Neural progenitor cell (in vitro differentiated cells): ENCODE measurements at regions not wholly inside any gene's neighbourhood (a gene's known extent, or its start where the extent isn't known, plus 50 kb on each side); places are given as distances from the start of the nearest gene placed in this dataset.

ENCODE experiments used
- DNase-seq: peaks from one replicate; pipeline ENCODE4 v3.0.0-alpha.2; 2016; ENCODE audit warnings: low spot score
- H2AFZ ChIP-seq: fragments of 200-600 bp; sonication (generic); replicated peaks from 2 replicates; pipeline ENCODE4 v1.6.1; 2016; ENCODE audit warnings: antibody characterized with exemption
- H3F3A ChIP-seq: fragments of 200-600 bp; sonication (generic); 2 replicates; pipeline ENCODE4 v1.6.1; 2016; ENCODE audit warnings: antibody characterized with exemption, low read depth
- H3K27ac ChIP-seq: fragments of 200-600 bp; sonication (generic); 2 replicates; pipeline ENCODE4 v1.5.1; 2016; ENCODE audit warnings: mild to moderate bottlenecking
- H3K27me3 ChIP-seq: fragments of 200-600 bp; sonication (generic); 2 replicates; pipeline ENCODE4 v1.6.1; 2016; ENCODE audit warnings: mild to moderate bottlenecking, moderate library complexity
- H3K36me3 ChIP-seq: fragments of 200-600 bp; sonication (generic); 2 replicates; pipeline ENCODE4 v1.5.1; 2016
- H3K4me1 ChIP-seq: fragments of 200-600 bp; sonication (generic); 2 replicates; pipeline ENCODE4 v1.6.1; 2016; ENCODE audit warnings: mixed run types
- H3K4me2 ChIP-seq: fragments of 200-600 bp; sonication (generic); 2 replicates; pipeline ENCODE4 v1.6.1; 2016
- H3K4me3 ChIP-seq: fragments of 200-600 bp; sonication (generic); 2 replicates; pipeline ENCODE4 v1.5.1; 2016
- H3K79me2 ChIP-seq: fragments of 200-600 bp; sonication (generic); 2 replicates; pipeline ENCODE4 v1.6.1; 2016; ENCODE audit warnings: low read depth
- H3K9ac ChIP-seq: fragments of 200-600 bp; sonication (generic); 2 replicates; pipeline ENCODE4 v1.6.1; 2016
- H3K9me3 ChIP-seq: fragments of 200-600 bp; sonication (generic); 2 replicates; pipeline ENCODE4 v1.5.1; 2016; ENCODE audit warnings: low read depth
- H4K20me1 ChIP-seq: fragments of 200-600 bp; sonication (generic); 2 replicates; pipeline ENCODE4 v1.6.1; 2016; ENCODE audit warnings: low read depth
- H3K27ac Mint-ChIP-seq: 3 replicates; pipeline ENCODE4 v1.8.0; 2021; ENCODE audit warnings: mixed read lengths
- H3K27me3 Mint-ChIP-seq: 2 replicates; pipeline ENCODE4 v1.8.0; 2022; ENCODE audit warnings: low read depth, mild to moderate bottlenecking, inconsistent platforms, moderate library complexity, mixed read lengths; ENCODE audit not compliant: insufficient read depth
- H3K36me3 Mint-ChIP-seq: 3 replicates; pipeline ENCODE4 v1.8.0; 2021; ENCODE audit warnings: mixed read lengths
- H3K4me1 Mint-ChIP-seq: 3 replicates; pipeline ENCODE4 v1.8.0; 2021; ENCODE audit warnings: mixed read lengths
- H3K4me3 Mint-ChIP-seq: 3 replicates; pipeline ENCODE4 v1.8.0; 2021; ENCODE audit warnings: mild to moderate bottlenecking, moderate library complexity, mixed read lengths
- H3K9me3 Mint-ChIP-seq: 3 replicates; pipeline ENCODE4 v1.8.0; 2020; ENCODE audit warnings: mixed read lengths
- EZH2 ChIP-seq: fragments of 200-600 bp; sonication (generic); IDR thresholded peaks from 2 replicates; pipeline ENCODE4 v1.6.1; 2017; ENCODE audit warnings: antibody characterized with exemption, mild to moderate bottlenecking, moderate library complexity
- EZH2phosphoT487 ChIP-seq: fragments of 200-600 bp; sonication (generic); IDR thresholded peaks from 2 replicates; pipeline ENCODE4 v1.6.1; 2017; ENCODE audit warnings: antibody characterized with exemption
- TF ChIP-seq, protein P1 (sequence below): fragments of 200-600 bp; sonication (generic); IDR thresholded peaks from 2 replicates; pipeline ENCODE4 v1.5.1; 2017; ENCODE audit warnings: antibody characterized with exemption, mild to moderate bottlenecking

DNA sequence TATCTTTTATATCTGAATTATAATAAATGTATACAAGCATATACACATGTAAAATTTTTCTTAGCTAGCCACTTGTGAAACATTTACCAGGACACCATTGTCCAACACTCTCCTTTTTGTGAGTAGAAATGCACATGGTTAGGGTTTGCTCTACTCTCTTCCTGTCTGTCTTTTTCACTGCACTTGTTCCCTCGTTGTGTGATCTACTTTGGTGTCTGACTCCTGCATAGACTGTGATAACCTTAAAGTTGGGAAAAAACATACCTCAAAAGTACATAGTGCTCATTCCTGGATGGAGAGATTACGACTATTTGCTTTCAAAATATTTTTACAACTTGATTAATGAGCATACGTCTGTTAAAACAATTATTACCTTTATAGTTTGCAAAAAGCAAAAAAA, 294.1 kb upstream of the FLRT2 start:
- H3K27me3 ChIP-seq = no peaks in the 10 kb centered on the region
- no peak overlapping the region for H3K9ac ChIP-seq
- no peak for DNase-seq
- no peak overlapping the region for H2AFZ ChIP-seq
- Mint-ChIP-seq H3K27ac (no peak overlapping the region), H3K4me1 (peaks cover 5% of the 10 kb centered on the region), H3K4me3 (no peak overlapping the region), H3K36me3 (no peaks in the 10 kb centered on the region), H3K27me3 (no peaks in the 10 kb centered on the region), H3K9me3 (no peaks in the 10 kb centered on the region)
- no peak overlapping the region for H3K27ac ChIP-seq
- no peaks in the 10 kb centered on the region for H3K9me3 ChIP-seq
- no peaks in the 10 kb centered on the region for H3K79me2 ChIP-seq
- H3K36me3 ChIP-seq = no peaks in the 10 kb centered on the region
- H4K20me1 ChIP-seq = no peaks in the 10 kb centered on the region
- H3K4me3 ChIP-seq = no peak overlapping the region
- no peak overlapping the region for H3K4me2 ChIP-seq
- H3K4me1 ChIP-seq = peaks cover 2% of the 10 kb centered on the region
- TF ChIP-seq EZH2 (no peak), EZH2phosphoT487 (no peak)
- TF ChIP-seq, protein P1, sequence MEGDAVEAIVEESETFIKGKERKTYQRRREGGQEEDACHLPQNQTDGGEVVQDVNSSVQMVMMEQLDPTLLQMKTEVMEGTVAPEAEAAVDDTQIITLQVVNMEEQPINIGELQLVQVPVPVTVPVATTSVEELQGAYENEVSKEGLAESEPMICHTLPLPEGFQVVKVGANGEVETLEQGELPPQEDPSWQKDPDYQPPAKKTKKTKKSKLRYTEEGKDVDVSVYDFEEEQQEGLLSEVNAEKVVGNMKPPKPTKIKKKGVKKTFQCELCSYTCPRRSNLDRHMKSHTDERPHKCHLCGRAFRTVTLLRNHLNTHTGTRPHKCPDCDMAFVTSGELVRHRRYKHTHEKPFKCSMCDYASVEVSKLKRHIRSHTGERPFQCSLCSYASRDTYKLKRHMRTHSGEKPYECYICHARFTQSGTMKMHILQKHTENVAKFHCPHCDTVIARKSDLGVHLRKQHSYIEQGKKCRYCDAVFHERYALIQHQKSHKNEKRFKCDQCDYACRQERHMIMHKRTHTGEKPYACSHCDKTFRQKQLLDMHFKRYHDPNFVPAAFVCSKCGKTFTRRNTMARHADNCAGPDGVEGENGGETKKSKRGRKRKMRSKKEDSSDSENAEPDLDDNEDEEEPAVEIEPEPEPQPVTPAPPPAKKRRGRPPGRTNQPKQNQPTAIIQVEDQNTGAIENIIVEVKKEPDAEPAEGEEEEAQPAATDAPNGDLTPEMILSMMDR = no peak
- H3F3A ChIP-seq = no peaks in the 10 kb centered on the region

- no peaks in the 10 kb centered on the region for H3K36me3 Mint-ChIP-seq
- H3K36me3 ChIP-seq = no peaks in the 10 kb centered on the region
- no peaks in the 10 kb centered on the region for H3K9me3 ChIP-seq
- no peak for DNase-seq
- H3K4me2 ChIP-seq = no peak overlapping the region
- no peaks in the 10 kb centered on the region for H3K27me3 ChIP-seq
- H3K4me3 Mint-ChIP-seq = no peak overlapping the region
- no peak overlapping the region for H3K27ac ChIP-seq
- H3F3A ChIP-seq = no peaks in the 10 kb centered on the region
- no peak overlapping the region for H3K9ac ChIP-seq
- H4K20me1 ChIP-seq = no peaks in the 10 kb centered on the region
- no peaks in the 10 kb centered on the region for H3K27me3 Mint-ChIP-seq
- no peak overlapping the region for H2AFZ ChIP-seq
- H3K27ac Mint-ChIP-seq = no peak overlapping the region
- peaks cover 4% of the 10 kb centered on the region for H3K4me1 ChIP-seq
- TF ChIP-seq EZH2phosphoT487 (no peak), EZH2 (no peak)
- TF ChIP-seq, protein P1 = no peak
- H3K4me3 ChIP-seq = no peak overlapping the region
- peaks cover 9% of the 10 kb centered on the region for H3K4me1 Mint-ChIP-seq
- H3K9me3 Mint-ChIP-seq = no peaks in the 10 kb centered on the region
- H3K79me2 ChIP-seq = no peaks in the 10 kb centered on the region
These were observed 293.6 kb upstream of the FLRT2 start for GRCh38 chr14:85236296-85236695.

DNA sequence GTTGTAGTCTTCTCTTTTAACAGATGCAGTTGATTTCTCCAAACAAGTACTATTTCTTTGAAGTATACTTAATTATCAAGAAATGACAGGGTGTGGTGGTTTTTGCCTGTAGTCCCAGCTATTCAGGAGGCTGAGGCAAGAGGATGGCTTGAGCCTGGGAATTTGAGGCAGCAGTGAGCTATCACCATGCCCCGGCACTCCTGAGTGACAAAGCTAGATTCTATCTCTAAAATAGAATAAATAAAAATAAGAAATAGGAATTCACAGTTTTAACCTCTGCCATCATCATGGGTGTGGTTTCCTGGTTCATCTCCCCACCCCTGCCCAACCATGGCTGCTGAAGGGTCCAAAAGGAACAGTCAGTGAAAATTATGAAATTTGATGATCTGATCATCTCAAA, 290.2 kb upstream of the FLRT2 start:
- DNase-seq = no peak
- Histone ChIP-seq H3K9me3 (no peaks in the 10 kb centered on the region), H3K9ac (no peak overlapping the region), H2AFZ (no peak overlapping the region), H3K4me3 (no peak overlapping the region), H3K79me2 (no peaks in the 10 kb centered on the region), H3F3A (no peaks in the 10 kb centered on the region), H3K27ac (no peak overlapping the region), H3K36me3 (no peaks in the 10 kb centered on the region), H3K4me2 (no peak overlapping the region), H4K20me1 (no peaks in the 10 kb centered on the region), H3K27me3 (no peaks in the 10 kb centered on the region), H3K4me1 (peaks cover 4% of the 10 kb centered on the region)
- Mint-ChIP-seq H3K27ac (no peak overlapping the region), H3K36me3 (no peaks in the 10 kb centered on the region), H3K4me1 (peaks cover 17% of the 10 kb centered on the region), H3K4me3 (no peak overlapping the region), H3K27me3 (no peaks in the 10 kb centered on the region), H3K9me3 (no peaks in the 10 kb centered on the region)
- no peak for TF ChIP-seq EZH2
- no peak for TF ChIP-seq EZH2phosphoT487
- TF ChIP-seq, protein P1 = no peak
